GM18907 (cell line): ENCODE measurements at regions not wholly inside any gene's neighbourhood (a gene's known extent, or its start where the extent isn't known, plus 50 kb on each side); places are given as distances from the start of the nearest gene placed in this dataset.
"Not testable (repeated sequence)": the region's sequence is repeated elsewhere in the genome, so short reads cannot be mapped to it uniquely, and the experiment has no call there.

ENCODE experiments used
- ATAC-seq: cut with Tn5 transposase; IDR thresholded peaks from one replicate; pipeline ENCODE4 v1.9.1; 2021; ENCODE audit warnings: mild to moderate bottlenecking, moderate library complexity; ENCODE audit not compliant: unreplicated experiment

DNA sequence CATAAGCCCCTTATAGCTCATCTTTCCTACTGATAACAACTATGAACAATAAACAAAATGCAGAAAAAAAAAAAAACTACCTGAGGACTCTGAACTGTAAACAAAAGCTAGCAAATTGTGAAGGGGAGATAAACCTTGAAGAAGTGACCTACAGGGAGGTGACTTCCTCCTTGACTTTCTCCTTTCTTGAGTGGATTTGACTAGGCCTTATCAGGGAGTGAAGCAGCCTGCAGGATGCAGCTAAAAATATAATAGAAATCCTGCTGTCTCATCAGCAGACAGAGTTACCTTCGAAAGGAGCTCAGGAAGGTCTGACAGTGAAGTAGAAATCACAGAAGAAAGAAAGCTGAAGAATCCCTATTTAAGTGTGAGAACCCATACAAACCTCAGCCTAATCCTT, 322.0 kb upstream of the HTR1E start:
- no peak for ATAC-seq

DNA sequence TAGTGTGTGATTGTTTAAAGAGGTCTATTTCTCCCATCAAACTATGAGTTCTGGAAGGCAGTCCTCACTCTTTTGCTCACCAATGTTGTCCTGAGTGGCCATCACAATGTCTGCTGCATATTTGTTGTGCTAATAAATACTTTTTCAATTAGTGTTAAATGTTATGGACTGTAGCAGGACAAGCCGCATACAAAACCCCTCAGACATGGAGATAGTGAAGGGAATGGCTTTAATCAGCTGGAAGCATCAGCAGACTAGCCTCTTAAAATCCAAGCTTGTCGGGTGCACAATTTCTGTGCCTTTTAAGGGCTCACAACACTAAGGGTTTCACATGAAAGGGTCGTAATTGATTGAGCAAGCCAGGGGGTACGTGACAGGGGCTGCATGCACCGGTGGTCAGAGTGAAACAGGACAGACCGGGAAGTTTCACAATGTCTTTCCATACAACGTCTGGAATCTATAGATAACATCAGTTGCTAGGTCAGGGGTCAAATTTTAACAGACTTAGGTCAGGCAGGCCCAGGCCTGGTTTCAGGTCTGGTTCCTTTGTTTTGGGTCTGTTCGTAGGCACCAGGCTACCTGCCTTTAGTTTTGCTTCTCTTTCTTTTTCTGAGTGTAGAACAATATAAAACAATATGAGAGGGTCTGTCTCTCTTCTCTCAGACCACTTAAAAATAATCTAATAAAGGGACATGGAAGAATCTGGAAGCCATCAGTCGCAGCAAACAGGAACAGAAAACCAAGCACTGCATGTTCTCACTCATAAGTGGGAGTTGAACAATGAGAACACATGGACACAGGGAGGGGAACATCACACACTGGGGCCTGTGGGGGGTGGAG, 327.6 kb upstream of the HTR1E start:
- ATAC-seq: no peak

DNA sequence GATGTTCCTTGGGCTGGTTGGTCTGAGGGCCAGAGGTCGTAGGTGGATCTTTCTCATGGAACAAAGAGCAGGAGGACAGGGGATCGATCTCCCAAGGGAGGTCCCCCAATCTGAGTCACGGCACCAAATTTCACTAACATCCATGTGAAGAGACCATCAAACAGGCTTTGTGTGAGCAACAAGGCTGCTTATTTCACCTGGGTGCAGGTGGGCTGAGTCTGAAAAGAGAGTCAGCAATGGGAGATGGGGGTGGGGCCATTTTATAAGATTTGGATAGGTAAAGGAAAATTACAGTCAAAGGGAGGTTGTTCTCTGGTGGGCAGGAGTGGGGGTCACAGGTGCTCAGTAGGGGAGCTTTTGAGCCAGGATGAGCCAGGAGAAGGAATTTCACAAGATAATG, 334.0 kb upstream of the HTR1E start:
- not testable (repeated sequence) for ATAC-seq

DNA sequence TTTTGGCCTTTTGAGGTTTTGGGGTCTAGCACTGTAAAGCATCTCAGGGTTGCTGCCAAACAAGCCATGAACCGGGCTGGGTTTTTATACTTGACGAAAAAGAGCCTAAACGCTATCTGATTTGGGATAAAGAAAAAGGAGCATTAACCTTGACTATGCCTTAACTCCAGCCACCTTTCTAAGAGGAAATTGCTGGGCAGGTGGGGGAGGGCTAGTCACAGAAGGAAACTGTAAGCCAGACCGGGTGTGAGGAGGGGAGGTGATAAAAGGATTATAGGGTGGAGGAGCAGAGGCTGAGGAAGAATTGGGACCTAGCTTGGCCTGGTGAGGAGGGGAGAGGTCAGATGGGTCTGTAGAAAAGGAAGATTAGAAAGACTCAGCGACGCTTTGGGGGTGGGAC, 335.2 kb upstream of the HTR1E start:
- ATAC-seq: not testable (repeated sequence)

DNA sequence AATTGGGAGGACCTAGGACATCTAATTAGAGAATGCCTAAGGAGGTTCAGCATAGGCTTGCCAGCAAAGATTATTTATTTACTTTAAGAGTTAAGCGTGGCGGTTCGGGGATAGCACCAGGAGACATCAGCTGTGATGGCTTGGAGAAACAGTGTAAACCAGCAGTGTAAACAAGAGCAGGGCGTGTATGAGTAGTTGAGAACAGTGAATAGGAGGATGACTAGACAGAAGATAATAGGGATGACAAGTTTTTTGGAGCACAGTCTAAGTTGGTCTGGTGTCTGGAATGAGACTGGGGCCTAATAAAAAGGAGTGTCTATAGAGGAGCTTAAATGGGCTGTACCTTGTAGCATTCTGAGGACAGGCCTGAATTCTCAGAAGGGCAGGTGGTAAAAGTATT, 338.4 kb upstream of the HTR1E start:
- ATAC-seq: not testable (repeated sequence)

DNA sequence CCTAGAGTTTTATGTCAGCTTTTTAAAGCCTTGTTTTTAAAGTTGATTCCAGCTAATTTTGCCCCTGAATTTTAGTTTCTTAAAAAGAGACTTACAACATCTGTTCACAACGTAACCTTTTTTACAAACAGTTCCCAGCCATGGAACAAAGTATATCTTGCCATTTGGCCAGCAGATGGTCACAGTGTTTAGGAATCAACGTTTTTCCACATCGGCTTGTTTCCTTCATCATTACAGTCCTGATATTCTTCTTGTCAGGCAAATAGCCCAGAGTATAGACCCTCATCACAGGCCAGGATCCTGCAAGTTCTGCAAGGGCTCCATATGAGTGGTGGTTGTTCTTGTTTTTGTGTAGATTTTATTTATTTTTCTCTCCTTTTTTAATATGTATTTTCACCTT, 341.7 kb upstream of the HTR1E start:
- no peak for ATAC-seq

DNA sequence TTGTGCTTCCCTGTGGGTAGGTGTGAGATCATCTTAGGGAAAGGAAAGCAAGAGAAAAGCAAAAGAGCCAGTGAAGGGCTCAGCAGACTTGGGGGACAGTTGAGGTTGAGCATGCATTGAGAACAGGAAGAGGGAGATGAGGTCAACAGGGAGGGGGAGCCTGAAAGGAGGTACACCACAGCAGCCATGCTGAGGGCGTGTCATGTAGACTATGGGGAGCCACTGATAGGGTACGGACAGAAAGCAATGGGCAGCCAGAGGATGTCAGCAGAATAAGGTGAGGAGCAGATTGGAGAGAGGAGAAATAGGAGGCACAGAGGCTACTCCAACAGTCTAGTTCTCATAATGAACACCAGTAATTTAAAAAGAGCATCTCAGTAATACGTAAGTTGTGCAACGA, 351.1 kb upstream of the HTR1E start:
- ATAC-seq: no peak

DNA sequence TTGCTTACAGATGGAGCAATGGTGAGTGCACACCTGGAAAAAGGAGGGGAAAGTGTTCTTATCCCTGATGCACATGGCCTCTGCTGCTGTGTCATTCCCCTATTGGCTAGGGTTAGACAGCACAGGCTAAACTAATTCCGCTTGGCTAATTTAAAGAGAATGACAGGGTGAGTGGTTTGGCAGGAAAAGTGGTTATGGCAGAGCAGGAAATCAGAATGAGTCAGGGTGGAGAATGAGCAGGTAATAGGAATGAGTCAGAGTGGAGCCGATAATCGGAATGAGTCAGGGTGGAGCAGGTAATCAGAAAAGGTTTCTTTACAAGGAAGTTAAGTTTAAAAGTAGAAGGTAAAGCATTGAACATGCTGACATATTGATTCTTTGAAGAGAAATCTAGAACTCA, 355.5 kb upstream of the HTR1E start:
- ATAC-seq: no peak

DNA sequence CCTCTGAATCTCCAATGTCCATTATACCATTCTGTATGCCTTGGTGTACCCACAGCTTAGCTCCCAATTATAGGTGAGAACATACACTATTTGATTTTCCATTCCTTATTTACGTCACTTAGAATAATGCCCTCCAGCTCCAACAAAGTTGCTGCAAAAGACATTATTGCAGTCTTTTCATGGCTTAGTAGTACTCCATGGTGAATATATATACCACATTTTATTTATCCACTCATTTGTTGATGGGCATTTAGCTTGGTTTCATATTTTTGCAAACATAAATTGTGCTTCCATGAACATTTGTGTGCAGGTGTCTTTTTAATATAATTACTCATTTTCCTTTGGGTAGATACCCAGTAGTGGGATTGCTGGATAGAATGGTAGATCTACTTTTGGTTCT, 374.1 kb upstream of the HTR1E start:
- ATAC-seq: no peak

DNA sequence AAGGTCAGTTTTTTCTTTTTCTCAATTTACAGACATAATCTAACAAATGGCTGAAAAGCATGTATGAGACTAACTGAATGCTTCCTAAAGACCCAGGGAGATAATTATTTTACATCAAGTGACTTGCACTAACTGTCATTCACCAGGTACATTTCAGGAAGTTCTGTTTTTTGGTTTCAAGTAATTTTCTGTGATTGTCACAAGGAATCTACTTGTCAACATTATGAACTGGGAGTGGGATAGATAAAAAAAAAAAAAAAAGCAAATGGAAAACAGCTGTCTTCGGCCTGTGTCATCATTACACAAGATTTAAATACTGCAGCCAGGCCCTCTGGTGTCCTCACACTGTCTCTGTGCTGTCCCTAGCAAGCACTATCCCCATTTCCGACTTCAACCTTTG, 379.0 kb upstream of the HTR1E start:
- no peak for ATAC-seq

DNA sequence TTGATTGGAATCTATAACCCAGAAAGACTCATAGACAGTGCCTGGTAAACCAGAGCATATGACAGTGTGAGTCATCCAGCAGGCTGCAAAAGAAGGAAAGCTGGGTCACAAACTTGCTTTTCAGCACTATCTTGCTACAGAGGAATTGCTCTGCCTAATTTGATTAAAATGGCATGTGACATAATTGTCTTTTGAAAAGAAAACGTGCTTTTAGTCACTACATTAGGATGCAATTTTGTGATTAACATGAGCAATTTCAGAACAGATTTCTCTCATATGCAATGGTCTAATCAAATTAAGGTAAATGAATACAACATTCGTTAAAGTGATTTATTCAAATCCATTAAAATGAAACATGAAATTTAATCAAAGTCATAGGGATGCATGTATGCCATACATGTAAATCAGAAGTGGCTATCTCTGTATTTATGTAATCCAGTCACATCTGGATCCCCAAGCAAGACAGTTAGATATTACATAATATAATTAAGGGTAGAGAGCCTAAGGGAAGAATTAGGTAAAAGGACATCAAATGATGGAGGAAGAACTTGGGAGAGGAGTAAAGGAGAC, 400.0 kb upstream of the HTR1E start:
- no peak for ATAC-seq

DNA sequence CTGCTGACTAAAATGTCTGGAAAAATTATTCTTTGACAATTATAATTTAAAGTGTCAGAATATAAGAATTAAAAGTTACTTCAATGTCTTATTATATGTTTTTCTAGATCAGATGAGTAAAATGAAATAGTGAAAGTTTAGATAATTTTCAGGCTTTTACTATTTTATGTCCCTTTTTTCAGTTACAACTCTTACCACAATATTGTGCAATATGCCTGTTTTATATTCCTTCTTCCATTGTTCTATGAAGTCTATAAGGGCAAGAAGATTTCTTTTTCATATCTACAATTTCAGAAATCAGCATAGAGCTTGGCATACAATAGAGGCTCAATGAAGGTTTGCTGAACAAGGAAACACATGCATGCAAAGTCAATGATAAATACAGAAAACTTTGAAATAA, 401.2 kb upstream of the HTR1E start:
- ATAC-seq: no peak

DNA sequence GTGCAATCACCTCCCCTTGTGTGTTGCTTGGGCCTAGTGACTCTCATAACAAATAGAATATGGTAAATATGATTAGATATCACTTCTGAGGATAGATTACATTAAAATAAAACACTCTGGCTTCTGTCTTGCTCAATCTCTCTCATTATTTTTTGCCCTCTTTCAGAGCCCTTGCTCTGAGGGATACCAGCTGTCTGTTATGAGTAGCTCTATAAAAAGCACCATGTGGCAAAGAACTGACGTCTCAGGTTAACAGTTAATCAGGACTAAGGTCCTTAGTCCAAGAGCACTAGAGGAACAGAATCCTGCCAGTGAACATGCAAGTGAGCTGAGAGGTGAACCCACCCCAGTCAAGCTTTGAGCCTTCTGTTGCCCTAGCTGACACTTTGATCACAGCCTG, 402.2 kb upstream of the HTR1E start:
- no peak for ATAC-seq

DNA sequence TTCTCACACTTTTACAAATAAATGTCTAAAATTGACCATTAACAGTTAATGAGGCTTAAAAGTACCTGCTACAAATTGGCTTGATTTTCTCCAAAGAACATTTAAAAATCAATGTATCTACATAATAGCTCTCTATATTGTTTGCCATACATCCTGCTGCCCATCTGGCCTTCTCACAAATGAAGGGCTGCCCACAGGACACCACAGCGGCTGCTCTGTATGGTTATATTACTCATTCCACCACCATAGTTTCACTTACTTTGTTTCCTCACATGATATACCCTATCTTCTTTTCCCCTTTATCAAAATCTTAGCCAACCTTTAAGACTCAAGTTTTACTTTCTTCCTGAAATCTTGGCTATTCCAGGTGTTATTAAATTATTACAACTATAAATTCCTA, 407.7 kb upstream of the HTR1E start:
- ATAC-seq: no peak

DNA sequence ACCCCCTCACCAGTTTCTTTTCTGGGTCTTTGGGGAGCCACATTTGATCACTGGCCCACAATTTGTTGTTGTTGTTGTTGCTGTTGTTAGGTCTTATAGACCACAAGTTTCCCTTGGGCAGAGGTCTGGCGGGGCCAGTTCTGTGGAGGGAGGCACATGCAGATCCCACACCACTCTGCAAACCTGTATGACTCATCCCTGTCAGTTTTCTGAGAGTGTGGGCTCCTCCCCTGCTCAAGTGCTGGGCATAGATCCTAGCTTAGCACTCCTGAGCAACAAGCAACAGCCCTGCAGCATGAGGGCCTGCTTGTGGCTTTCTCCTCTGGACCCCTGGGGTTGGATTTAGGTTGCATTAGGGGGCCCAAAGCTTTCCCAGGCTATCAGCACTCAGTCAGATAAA, 411.1 kb upstream of the HTR1E start:
- ATAC-seq: no peak

DNA sequence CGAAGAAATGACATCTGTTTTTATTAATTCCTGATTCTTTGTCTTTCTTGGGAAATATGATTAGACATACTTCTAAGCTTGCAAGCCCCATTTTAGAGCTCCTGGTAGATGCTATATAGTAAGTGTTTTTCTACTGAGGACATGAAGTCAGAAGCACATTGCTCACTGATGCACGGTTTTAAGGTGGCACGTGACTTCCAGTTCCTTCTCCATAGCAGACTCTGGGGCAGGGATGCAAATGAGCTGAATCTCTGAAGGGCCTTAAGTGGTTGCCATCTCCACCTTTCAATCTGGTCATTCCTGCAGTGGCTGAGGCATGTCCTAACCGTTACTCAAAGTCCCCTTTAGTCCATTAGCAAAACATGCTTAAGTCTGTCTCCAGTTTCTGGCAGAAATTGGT, 421.2 kb upstream of the HTR1E start:
- ATAC-seq: no peak

DNA sequence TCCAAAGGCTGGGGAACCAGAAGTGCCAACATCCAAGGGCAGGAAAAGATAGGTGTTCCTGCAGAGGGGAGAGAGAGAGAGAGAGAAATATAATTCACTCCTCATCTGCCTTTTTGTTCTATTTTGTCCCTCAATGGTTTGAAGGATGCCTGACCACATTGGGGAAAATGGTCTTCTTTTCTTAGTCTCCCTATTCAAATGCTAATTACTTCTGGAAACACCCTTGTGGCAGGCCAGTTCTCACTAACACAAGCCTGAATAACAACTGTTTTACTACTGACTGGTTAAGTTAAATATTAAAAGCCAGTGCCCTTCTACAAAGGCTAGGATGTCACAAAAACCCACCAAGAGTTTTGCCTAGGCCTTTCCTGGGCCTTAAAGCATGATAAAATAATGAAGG, 425.4 kb upstream of the HTR1E start:
- peak; percentile 69 for ATAC-seq

DNA sequence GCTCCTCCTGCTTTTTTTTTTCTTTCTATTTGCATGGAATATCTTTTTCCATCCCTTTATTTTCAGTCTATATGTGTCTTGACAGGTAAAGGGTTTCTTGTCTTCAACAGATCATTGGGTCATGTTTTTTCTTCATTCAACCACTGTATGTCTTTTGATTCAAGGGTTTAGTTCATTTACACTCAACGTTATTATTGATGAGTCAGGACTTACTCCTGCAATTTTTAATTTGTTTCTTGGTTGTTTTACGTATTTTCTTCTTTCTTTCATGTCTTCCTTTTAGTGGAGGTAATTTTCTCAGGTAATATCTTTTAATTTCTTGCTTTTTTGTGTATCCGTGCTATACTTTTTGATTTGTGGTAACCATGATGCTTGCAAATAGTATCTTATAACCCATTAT, 429.1 kb upstream of the HTR1E start:
- ATAC-seq: no peak

DNA sequence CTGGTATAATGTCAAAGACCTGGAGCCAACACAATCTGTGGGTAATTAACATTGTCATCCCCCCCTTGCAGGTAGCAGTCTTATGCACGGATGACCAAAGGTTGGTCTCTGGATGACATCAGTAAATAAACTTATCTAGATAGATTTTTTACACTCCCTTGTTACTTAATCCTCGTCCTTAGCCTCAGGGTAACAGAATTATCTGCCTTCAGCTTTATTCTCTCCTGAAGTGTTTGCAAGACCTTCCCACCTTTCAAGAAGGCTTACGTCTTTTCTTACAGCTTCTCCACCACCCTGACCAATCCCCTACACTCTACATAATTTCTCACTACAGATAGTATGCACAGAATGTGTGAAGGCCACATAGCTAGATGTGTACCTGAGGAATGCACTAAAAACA, 434.8 kb upstream of the HTR1E start:
- no peak for ATAC-seq

DNA sequence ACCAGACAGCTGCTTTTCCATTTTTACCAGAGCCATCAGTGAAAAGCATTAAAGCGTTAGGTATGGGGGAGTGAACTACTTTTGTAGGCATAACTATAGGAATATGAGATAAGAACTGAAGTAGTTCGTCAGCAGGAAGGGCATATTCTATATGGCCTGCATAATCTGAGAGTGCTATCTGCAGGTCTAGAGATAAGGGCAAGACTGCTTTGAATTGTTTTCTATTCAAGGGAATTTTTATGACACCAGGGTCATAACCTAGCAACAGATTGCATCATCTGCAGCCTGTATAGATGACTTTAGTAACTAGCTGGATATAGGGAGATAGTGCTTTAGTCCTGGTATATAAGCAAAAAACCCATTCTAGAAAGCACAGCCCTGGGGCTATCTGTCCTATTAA, 437.3 kb upstream of the HTR1E start:
- ATAC-seq: no peak

DNA sequence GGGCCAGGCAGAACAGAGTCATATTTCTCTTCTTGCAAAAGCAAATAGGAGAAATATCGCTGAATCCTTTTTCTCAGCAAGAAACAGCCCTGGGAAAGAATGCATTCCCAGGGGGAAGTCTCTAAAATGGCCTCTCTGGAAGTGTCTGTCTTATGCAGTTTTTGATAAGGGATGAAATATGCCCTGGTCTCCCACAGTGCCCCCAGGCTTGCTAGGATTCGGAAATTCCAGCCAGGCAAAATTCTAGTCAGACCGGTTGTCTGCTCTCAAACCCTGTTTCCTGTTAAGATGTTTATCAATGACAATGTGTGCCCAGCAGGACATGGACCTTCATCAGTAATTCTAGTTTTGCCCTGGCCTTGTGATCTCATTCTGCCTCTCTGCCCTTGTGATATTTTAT, 448.3 kb upstream of the HTR1E start:
- ATAC-seq: not testable (repeated sequence)

DNA sequence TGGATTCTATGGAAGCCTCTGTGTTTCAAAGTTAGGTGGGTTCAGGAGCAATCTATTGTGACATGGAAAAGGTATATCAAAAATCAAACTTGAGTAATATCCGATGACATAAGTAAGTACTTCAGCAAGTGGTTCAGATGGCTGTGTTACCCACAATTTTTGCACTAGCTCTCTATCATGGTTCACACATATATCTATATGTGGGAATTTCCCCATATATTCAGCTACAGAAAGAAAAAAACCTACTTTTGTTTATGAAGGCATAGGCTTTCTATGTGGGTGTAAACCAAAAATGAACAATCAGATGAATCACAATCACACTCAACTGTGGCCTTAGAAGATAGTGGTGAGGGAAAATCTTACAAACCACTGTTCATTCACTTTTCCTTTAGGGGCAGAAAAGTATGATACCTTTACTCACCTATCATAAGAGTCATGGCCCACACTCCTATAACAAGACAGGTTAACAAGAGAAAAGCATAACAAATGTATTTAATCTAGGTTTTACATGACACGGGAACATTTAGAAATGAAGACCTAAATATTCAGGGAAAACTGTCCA, 449.6 kb upstream of the HTR1E start:
- no peak for ATAC-seq

DNA sequence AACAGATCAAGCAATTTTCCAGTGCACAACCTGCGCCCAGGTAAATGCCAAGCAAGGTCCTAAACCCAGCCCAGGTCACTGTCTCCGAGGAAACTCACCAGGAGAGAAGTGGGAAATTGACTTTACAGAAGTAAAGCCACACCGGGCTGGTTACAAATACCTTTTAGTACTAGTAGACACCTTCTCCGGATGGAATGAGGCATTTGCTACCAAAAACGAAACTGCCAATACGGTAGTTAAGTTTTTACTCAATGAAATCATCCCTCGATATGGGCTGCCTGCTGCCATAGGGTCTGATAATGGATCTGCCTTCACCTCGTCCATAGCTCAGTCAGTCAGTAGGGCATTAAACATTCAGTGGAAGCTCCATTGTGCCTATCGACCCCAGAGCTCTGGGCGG, 459.0 kb upstream of the HTR1E start:
- ATAC-seq: not testable (repeated sequence)
